Mucosa of descending colon (tissue), 3 donors: ENCODE measurements at regions not wholly inside any gene's neighbourhood (a gene's known extent, or its start where the extent isn't known, plus 50 kb on each side); places are given as distances from the start of the nearest gene placed in this dataset.

ENCODE experiments used
- ATAC-seq: fragments of 200-7000 bp; cut with Tn5 transposase; one replicate; pipeline ENCODE4 v1.9.1; 2020; ENCODE audit warnings: mild to moderate bottlenecking, moderate library complexity
- DNase-seq, 3 donors: peaks; one replicate each; pipeline ENCODE4 v3.0.0-alpha.2; 2020
- H3K36me3 ChIP-seq: fragments of 200-600 bp; one replicate; pipeline ENCODE4 v1.8.0; 2021; ENCODE audit warnings: low read depth, mild to moderate bottlenecking
- H3K4me1 ChIP-seq: fragments of 200-600 bp; one replicate; pipeline ENCODE4 v1.8.0; 2021; ENCODE audit warnings: low read depth, mild to moderate bottlenecking
- H3K4me3 ChIP-seq: fragments of 200-600 bp; one replicate; pipeline ENCODE4 v1.8.0; 2021; ENCODE audit warnings: mild to moderate bottlenecking
- H3K9me3 ChIP-seq: fragments of 200-600 bp; one replicate; pipeline ENCODE4 v1.8.0; 2021; ENCODE audit warnings: mild to moderate bottlenecking
- intact Hi-C, 2 donors: fragments of 100-400 bp; cut with DNase I in 1 of 2; cut with micrococcal nuclease in 1 of 2; formaldehyde crosslinking; loops; one replicate each; pipeline versions ENCODE4 v1.11.0 to v1.11.1; 2022; cut with DNase I, micrococcal nuclease
- TF ChIP-seq, protein P1 (sequence below): fragments of 200-600 bp; IDR thresholded peaks from one replicate; pipeline ENCODE4 v1.8.0; 2022; ENCODE audit warnings: antibody characterized with exemption, mild to moderate bottlenecking
- donor health status: DM: no; HTN: no; CAD: no; lungs with moderate emphysema.
- donor health status: DM: no; HTN: no; CAD: no.
- donor health status: DM: no; HTN: yes; CAD: no.

- Histone ChIP-seq H3K9me3 (no peaks in the 10 kb centered on the region), H3K4me1 (no peaks in the 10 kb centered on the region), H3K4me3 (no peak overlapping the region), H3K36me3 (no peaks in the 10 kb centered on the region)
- DNase-seq (no peak), ATAC-seq (no peak)
- TF ChIP-seq, protein P1, sequence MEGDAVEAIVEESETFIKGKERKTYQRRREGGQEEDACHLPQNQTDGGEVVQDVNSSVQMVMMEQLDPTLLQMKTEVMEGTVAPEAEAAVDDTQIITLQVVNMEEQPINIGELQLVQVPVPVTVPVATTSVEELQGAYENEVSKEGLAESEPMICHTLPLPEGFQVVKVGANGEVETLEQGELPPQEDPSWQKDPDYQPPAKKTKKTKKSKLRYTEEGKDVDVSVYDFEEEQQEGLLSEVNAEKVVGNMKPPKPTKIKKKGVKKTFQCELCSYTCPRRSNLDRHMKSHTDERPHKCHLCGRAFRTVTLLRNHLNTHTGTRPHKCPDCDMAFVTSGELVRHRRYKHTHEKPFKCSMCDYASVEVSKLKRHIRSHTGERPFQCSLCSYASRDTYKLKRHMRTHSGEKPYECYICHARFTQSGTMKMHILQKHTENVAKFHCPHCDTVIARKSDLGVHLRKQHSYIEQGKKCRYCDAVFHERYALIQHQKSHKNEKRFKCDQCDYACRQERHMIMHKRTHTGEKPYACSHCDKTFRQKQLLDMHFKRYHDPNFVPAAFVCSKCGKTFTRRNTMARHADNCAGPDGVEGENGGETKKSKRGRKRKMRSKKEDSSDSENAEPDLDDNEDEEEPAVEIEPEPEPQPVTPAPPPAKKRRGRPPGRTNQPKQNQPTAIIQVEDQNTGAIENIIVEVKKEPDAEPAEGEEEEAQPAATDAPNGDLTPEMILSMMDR: no peak
- intact Hi-C loops: no loop called here
These were observed 460.4 kb upstream of the HS3ST1 start for GRCh38 chr4:11889099-11889498.

DNA sequence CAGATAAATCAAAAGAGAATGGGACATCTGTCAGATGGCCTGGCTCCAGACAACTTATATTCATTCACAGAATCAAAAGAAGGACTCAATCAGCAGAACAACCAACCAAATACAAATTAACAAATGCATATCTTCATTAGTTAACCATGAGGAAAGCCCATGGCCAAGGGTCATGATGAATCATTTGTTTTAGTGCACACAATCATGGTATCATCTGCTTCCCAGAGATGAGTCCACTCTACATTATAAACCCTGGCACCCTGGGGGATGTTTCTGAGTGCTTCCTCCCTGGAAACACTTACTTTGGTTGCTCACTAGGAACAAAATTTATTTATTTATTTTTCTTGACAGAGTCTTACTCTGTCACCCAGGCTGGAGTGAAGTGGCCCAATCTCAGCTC lies 453.3 kb upstream of the HS3ST1 start:
- DNase-seq: no peak

GRCh38 chr4:11881364-11881763 lies 452.7 kb upstream of the HS3ST1 start:
- ATAC-seq (no peak), DNase-seq (no peak)
- H3K4me1 ChIP-seq: no peaks in the 10 kb centered on the region
- no peaks in the 10 kb centered on the region for H3K36me3 ChIP-seq
- no peak overlapping the region for H3K4me3 ChIP-seq
- intact Hi-C loops: no loop called here
- no peaks in the 10 kb centered on the region for H3K9me3 ChIP-seq
- TF ChIP-seq, protein P1: no peak

More for the DNA sequence above, 453.3 kb upstream of the HS3ST1 start:
- no peak overlapping the region for H3K4me3 ChIP-seq
- no peaks in the 10 kb centered on the region for H3K36me3 ChIP-seq
- intact Hi-C loops: no loop called here
- no peaks in the 10 kb centered on the region for H3K9me3 ChIP-seq
- TF ChIP-seq, protein P1: no peak
- peak; percentile 27 for ATAC-seq
- no peaks in the 10 kb centered on the region for H3K4me1 ChIP-seq

DNA sequence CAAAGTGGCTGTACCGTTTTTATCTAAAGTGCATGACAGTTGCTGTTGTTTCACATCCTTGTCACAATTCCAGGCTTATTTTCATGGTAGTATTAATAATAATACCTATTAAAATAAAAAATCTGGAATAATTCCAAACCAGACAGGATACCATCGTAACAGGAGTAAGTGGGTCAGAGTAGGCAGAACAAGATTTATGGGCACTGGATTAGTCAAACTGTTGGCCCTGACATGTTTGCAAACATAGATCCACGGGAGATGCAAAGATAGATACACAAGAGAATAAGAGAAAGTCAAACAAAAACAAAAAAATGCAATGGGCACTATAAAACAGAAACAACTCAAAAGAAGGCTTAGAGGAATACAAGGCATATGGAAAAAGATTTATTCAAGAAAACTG lies 449.5 kb upstream of the HS3ST1 start:
- intact Hi-C loops: no loop called here
- Histone ChIP-seq H3K36me3 (no peaks in the 10 kb centered on the region), H3K4me3 (no peak overlapping the region), H3K4me1 (no peaks in the 10 kb centered on the region), H3K9me3 (peaks cover 9% of the 10 kb centered on the region)
- TF ChIP-seq, protein P1: no peak
- no peak for DNase-seq
- no peak for ATAC-seq

DNA sequence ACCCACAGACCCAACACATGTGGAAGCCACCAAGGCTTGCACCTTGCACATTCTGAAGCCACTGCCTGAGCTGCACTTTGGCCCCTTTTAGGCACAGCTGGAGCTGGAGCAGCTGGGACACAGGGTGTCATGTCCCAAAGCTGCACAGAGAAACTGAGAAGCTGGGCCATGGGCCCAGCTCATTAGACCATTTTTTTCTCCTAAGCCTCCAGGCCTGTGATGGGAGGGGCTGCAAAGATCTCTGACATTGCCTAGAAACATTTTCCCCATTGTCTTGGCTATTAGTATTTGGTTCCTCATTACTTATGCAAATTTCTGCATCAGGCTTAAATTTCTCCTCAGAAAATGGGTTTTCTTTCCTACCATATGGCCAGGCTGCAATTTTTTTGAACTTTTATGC lies 447.4 kb upstream of the HS3ST1 start:
- no peak for ATAC-seq
- DNase-seq: no peak
- no peaks in the 10 kb centered on the region for H3K36me3 ChIP-seq
- H3K9me3 ChIP-seq: peaks cover 9% of the 10 kb centered on the region
- no peaks in the 10 kb centered on the region for H3K4me1 ChIP-seq
- TF ChIP-seq, protein P1: no peak
- no peak overlapping the region for H3K4me3 ChIP-seq
- intact Hi-C loops: no loop called here

DNA sequence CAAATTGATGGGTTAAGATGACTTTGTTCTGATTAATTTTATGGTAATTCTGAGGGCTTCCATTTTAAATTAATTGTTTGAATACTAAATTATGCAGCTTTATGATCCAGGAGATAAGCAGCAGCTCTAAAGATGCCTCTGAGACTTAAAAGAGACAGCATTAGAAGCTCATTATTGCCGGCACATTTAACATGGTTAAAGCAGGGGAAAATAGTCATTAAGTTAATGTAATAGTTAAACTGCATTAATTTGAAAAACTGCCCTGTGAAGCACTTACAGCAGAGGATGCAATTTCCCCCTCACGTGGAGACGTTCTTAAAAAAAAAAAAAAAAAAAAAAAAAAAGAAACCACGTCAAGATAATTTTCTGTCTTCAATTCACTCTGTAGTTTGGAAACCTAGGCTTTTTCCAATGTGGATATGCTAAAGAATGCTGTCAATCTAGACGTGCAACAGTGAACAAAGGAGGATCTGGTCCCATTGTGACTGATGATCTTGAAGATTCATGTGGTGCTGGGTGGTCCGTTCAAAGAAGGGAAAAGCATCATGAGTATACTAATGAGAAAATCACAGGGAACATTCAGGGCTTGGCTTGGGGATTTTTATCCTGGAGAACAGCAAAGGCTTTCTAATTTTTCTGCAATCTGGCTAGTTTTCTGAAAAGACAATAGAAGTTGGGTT lies 440.6 kb upstream of the HS3ST1 start:
- Histone ChIP-seq H3K4me1 (no peaks in the 10 kb centered on the region), H3K4me3 (no peak overlapping the region), H3K36me3 (no peaks in the 10 kb centered on the region), H3K9me3 (no peaks in the 10 kb centered on the region)
- TF ChIP-seq, protein P1: no peak
- DNase-seq: no peak
- no peak for ATAC-seq
- intact Hi-C loops: no loop called here
